ENCODE measurements at regions not wholly inside any gene's neighbourhood (a gene's known extent, or its start where the extent isn't known, plus 50 kb on each side); places are given as distances from the start of the nearest gene placed in this dataset.

- DNase-seq, result no peak
- no peaks in the 10 kb centered on the region for H3K4me1 ChIP-seq (ENCODE audit: control insufficient read depth, insufficient read depth, low read length)
- H3K27ac ChIP-seq (ENCODE audit: low read length), result no peak overlapping the region
- H3K9me3 ChIP-seq (ENCODE audit: control insufficient read depth, low read depth, low read length), result no peaks in the 10 kb centered on the region
- H3K27me3 ChIP-seq (ENCODE audit: control insufficient read depth, insufficient read depth, low read length), result no peaks in the 10 kb centered on the region
- no CpG with 5 or more reads among the region's 1 CpG for WGBS (ENCODE audit: insufficient coverage, low lambda C conversion rate)
- H3K4me3 ChIP-seq (ENCODE audit: low read length), result no peak overlapping the region
- no peaks in the 10 kb centered on the region for H3K36me3 ChIP-seq (ENCODE audit: control insufficient read depth, insufficient read depth, low read length)
Observed at GRCh38 chr18:47603158-47603557, 327.3 kb downstream of the SMAD2 start.

- no peaks in the 10 kb centered on the region for H3K4me1 ChIP-seq (ENCODE audit: control insufficient read depth, insufficient read depth, low read length)
- no CpG with 5 or more reads among the region's 11 CpGs for WGBS (ENCODE audit: insufficient coverage, low lambda C conversion rate)
- no peaks in the 10 kb centered on the region for H3K9me3 ChIP-seq (ENCODE audit: control insufficient read depth, low read depth, low read length)
- no peaks in the 10 kb centered on the region for H3K36me3 ChIP-seq (ENCODE audit: control insufficient read depth, insufficient read depth, low read length)
- no peak overlapping the region for H3K4me3 ChIP-seq (ENCODE audit: low read length)
- no peak overlapping the region for H3K27ac ChIP-seq (ENCODE audit: low read length)
- DNase-seq, result no peak
- H3K27me3 ChIP-seq (ENCODE audit: control insufficient read depth, insufficient read depth, low read length), result no peaks in the 10 kb centered on the region
Observed at GRCh38 chr18:47602273-47602897, 328.1 kb downstream of the SMAD2 start.

GRCh38 chr18:47601581-47602272 is 328.7 kb downstream of the SMAD2 start:
- no peak for DNase-seq
- no peaks in the 10 kb centered on the region for H3K36me3 ChIP-seq (ENCODE audit: control insufficient read depth, insufficient read depth, low read length)
- no CpG with 5 or more reads among the region's 13 CpGs for WGBS (ENCODE audit: insufficient coverage, low lambda C conversion rate)
- no peaks in the 10 kb centered on the region for H3K9me3 ChIP-seq (ENCODE audit: control insufficient read depth, low read depth, low read length)
- H3K4me3 ChIP-seq (ENCODE audit: low read length), result no peak overlapping the region
- no peak overlapping the region for H3K27ac ChIP-seq (ENCODE audit: low read length)
- H3K27me3 ChIP-seq (ENCODE audit: control insufficient read depth, insufficient read depth, low read length), result no peaks in the 10 kb centered on the region
- no peaks in the 10 kb centered on the region for H3K4me1 ChIP-seq (ENCODE audit: control insufficient read depth, insufficient read depth, low read length)

GRCh38 chr18:47595831-47596501 is 334.5 kb downstream of the SMAD2 start:
- no CpG with 5 or more reads among the region's 2 CpGs for whole genome bisulfite sequencing (ENCODE audit: insufficient coverage, low lambda C conversion rate)
- no peak for DNase-seq
- H3K27ac ChIP-seq (ENCODE audit: low read length), result no peak overlapping the region

GRCh38 chr18:47594621-47595086 is 335.8 kb downstream of the SMAD2 start:
- no CpG with 5 or more reads among the region's 23 CpGs for WGBS (ENCODE audit: insufficient coverage, low lambda C conversion rate)
- H3K36me3 ChIP-seq (ENCODE audit: control insufficient read depth, insufficient read depth, low read length), result no peaks in the 10 kb centered on the region

More at GRCh38 chr18:47595831-47596501, 334.5 kb downstream of the SMAD2 start:
- H3K36me3 ChIP-seq (ENCODE audit: control insufficient read depth, insufficient read depth, low read length), result no peaks in the 10 kb centered on the region
- no peaks in the 10 kb centered on the region for H3K9me3 ChIP-seq (ENCODE audit: control insufficient read depth, low read depth, low read length)
- H3K4me3 ChIP-seq (ENCODE audit: low read length), result no peak overlapping the region
- H3K4me1 ChIP-seq (ENCODE audit: control insufficient read depth, insufficient read depth, low read length), result no peaks in the 10 kb centered on the region
- peaks cover 33% of the 10 kb centered on the region for H3K27me3 ChIP-seq (ENCODE audit: control insufficient read depth, insufficient read depth, low read length)

GRCh38 chr18:47593744-47594472 is 336.6 kb downstream of the SMAD2 start:
- H3K9me3 ChIP-seq (ENCODE audit: control insufficient read depth, low read depth, low read length), result no peaks in the 10 kb centered on the region
- no peak overlapping the region for H3K4me3 ChIP-seq (ENCODE audit: low read length)
- H3K27me3 ChIP-seq (ENCODE audit: control insufficient read depth, insufficient read depth, low read length), result peaks cover 33% of the 10 kb centered on the region
- DNase-seq, result no peak
- no peaks in the 10 kb centered on the region for H3K36me3 ChIP-seq (ENCODE audit: control insufficient read depth, insufficient read depth, low read length)
- no peak overlapping the region for H3K27ac ChIP-seq (ENCODE audit: low read length)
- no peaks in the 10 kb centered on the region for H3K4me1 ChIP-seq (ENCODE audit: control insufficient read depth, insufficient read depth, low read length)
- 10% methylated on average over 2 of the region's 13 CpGs for WGBS (ENCODE audit: insufficient coverage, low lambda C conversion rate)

More at GRCh38 chr18:47594621-47595086, 335.8 kb downstream of the SMAD2 start:
- Histone ChIP-seq H3K4me3 (ENCODE audit: low read length) (no peak overlapping the region), H3K27ac (ENCODE audit: low read length) (no peak overlapping the region), H3K4me1 (ENCODE audit: control insufficient read depth, insufficient read depth, low read length) (no peaks in the 10 kb centered on the region), H3K27me3 (ENCODE audit: control insufficient read depth, insufficient read depth, low read length) (peaks cover 33% of the 10 kb centered on the region), H3K9me3 (ENCODE audit: control insufficient read depth, low read depth, low read length) (no peaks in the 10 kb centered on the region)
- no peak for DNase-seq

- WGBS (ENCODE audit: insufficient coverage, low lambda C conversion rate), result no CpG with 5 or more reads among the region's 3 CpGs
- DNase-seq, result no peak
- Histone ChIP-seq H3K27ac (ENCODE audit: low read length) (no peak overlapping the region), H3K27me3 (ENCODE audit: control insufficient read depth, insufficient read depth, low read length) (peaks cover 35% of the 10 kb centered on the region), H3K36me3 (ENCODE audit: control insufficient read depth, insufficient read depth, low read length) (no peaks in the 10 kb centered on the region), H3K9me3 (ENCODE audit: control insufficient read depth, low read depth, low read length) (no peaks in the 10 kb centered on the region), H3K4me3 (ENCODE audit: low read length) (no peak overlapping the region), H3K4me1 (ENCODE audit: control insufficient read depth, insufficient read depth, low read length) (no peaks in the 10 kb centered on the region)
Observed at GRCh38 chr18:47591429-47591828, 339.0 kb downstream of the SMAD2 start.

- DNase-seq, result no peak
- Histone ChIP-seq H3K9me3 (ENCODE audit: control insufficient read depth, low read depth, low read length) (no peaks in the 10 kb centered on the region), H3K4me3 (ENCODE audit: low read length) (no peak overlapping the region), H3K27ac (ENCODE audit: low read length) (no peak overlapping the region), H3K27me3 (ENCODE audit: control insufficient read depth, insufficient read depth, low read length) (peaks cover 6% of the 10 kb centered on the region), H3K4me1 (ENCODE audit: control insufficient read depth, insufficient read depth, low read length) (no peaks in the 10 kb centered on the region), H3K36me3 (ENCODE audit: control insufficient read depth, insufficient read depth, low read length) (no peaks in the 10 kb centered on the region)
- no CpG with 5 or more reads among the region's 2 CpGs for WGBS (ENCODE audit: insufficient coverage, low lambda C conversion rate)
Observed at GRCh38 chr18:47587587-47587986, 336.1 kb upstream of the SKOR2 start.

GRCh38 chr18:47586418-47587070 is 335.1 kb upstream of the SKOR2 start:
- DNase-seq, result no peak
- H3K9me3 ChIP-seq (ENCODE audit: control insufficient read depth, low read depth, low read length), result no peaks in the 10 kb centered on the region
- no peak overlapping the region for H3K27ac ChIP-seq (ENCODE audit: low read length)
- H3K4me3 ChIP-seq (ENCODE audit: low read length), result no peak overlapping the region
- WGBS (ENCODE audit: insufficient coverage, low lambda C conversion rate), result no CpG with 5 or more reads among the region's 2 CpGs
- H3K4me1 ChIP-seq (ENCODE audit: control insufficient read depth, insufficient read depth, low read length), result no peaks in the 10 kb centered on the region
- H3K27me3 ChIP-seq (ENCODE audit: control insufficient read depth, insufficient read depth, low read length), result peaks cover 2% of the 10 kb centered on the region
- H3K36me3 ChIP-seq (ENCODE audit: control insufficient read depth, insufficient read depth, low read length), result no peaks in the 10 kb centered on the region

- no CpG with 5 or more reads among the region's 6 CpGs for WGBS (ENCODE audit: insufficient coverage, low lambda C conversion rate)
- no peak for DNase-seq
- no peaks in the 10 kb centered on the region for H3K4me1 ChIP-seq (ENCODE audit: control insufficient read depth, insufficient read depth, low read length)
Observed at GRCh38 chr18:47585914-47586313, 334.5 kb upstream of the SKOR2 start.

More at GRCh38 chr18:47585914-47586313, 334.5 kb upstream of the SKOR2 start:
- Histone ChIP-seq H3K27ac (ENCODE audit: low read length) (no peak overlapping the region), H3K9me3 (ENCODE audit: control insufficient read depth, low read depth, low read length) (no peaks in the 10 kb centered on the region), H3K36me3 (ENCODE audit: control insufficient read depth, insufficient read depth, low read length) (no peaks in the 10 kb centered on the region), H3K4me3 (ENCODE audit: low read length) (no peak overlapping the region), H3K27me3 (ENCODE audit: control insufficient read depth, insufficient read depth, low read length) (peaks cover 2% of the 10 kb centered on the region)

Measured in large intestine (tissue), 3 donors.